Activated naive CD4-positive, alpha-beta T cell treated with anti-CD3 and anti-CD28 coated beads, Interleukin-2, amount 50 U/mL, for 72 hours (primary cell): ENCODE measurements at regions not wholly inside any gene's neighbourhood (a gene's known extent, or its start where the extent isn't known, plus 50 kb on each side); places are given as distances from the start of the nearest gene placed in this dataset.

Source experiments
- ATAC-seq, 2 donors: fragments of 150-1000 bp; cut with Tn5 transposase; 2 replicates each; pipeline ENCODE4 v1.10.0; 2021; ENCODE audit warnings: mild to moderate bottlenecking in 2 of 2, moderate library complexity in 2 of 2
- DNase-seq, 2 donors: peaks; one replicate each; pipeline ENCODE4 v3.0.0; 2021 to 2022; ENCODE audit warnings: low spot score in 2 of 2
- H3K27ac Mint-ChIP-seq, 2 donors: one replicate each; pipeline ENCODE4 v1.8.0; 2022; ENCODE audit warnings: mild to moderate bottlenecking in 2 of 2, mixed read lengths in 2 of 2
- H3K36me3 Mint-ChIP-seq, 2 donors: one replicate each; pipeline ENCODE4 v1.8.0; 2022; ENCODE audit warnings: mixed read lengths in 2 of 2
- H3K9me3 Mint-ChIP-seq, 2 donors: one replicate each; pipeline ENCODE4 v1.8.0; 2022; ENCODE audit warnings: mixed read lengths in 2 of 2

GRCh38 chr6:54665278-54665677 is 181.3 kb upstream of the FAM83B start:
- Mint-ChIP-seq H3K36me3 (peaks cover 0 to 12% of the 10 kb centered on the region in 2 donors), H3K9me3 (peaks cover 3 to 14% of the 10 kb centered on the region in 2 donors), H3K27ac (no peak overlapping the region)
- DNase-seq (no peak), ATAC-seq (no peak)

DNA sequence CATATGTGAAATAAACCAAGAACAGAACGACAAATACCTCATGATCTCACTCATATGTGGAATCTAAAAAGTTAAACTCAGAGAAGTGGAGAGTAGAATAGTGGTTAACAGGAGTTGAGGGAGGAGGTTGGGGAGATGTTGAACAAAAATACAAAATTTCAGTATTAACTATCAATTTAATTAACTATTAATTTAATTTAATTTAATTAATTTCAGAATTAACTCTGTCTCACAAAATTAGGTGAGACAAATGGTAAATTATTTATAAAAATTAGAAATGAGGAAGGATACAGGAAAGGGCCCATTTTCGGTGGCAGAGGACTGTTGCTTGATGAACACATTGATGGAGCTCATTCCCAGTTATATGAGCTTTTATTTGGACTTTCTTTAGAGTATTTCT is 166.0 kb upstream of the FAM83B start:
- ATAC-seq (no peak), DNase-seq (no peak)
- H3K27ac Mint-ChIP-seq: no peak overlapping the region
- H3K36me3 Mint-ChIP-seq: no peaks in the 10 kb centered on the region
- peaks cover 6 to 12% of the 10 kb centered on the region in 2 donors for H3K9me3 Mint-ChIP-seq

DNA sequence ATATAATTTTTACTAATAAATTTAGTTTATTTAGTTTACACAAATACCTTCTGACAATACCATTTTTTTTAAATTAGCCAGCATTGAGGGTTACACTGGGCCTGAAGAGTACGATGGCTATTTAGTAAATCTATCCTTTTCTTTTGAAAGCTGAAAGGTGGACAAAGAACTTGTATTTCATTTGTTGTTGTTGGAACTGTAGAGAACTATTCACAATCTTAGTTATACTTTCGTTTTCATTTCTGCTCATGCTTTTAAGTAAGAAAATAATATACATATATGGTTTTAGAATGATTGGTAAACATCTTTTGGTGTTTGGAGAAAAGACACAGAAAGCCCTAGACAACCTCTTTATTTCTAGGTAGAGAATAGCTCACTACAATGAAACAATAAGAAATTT is 165.3 kb upstream of the FAM83B start:
- Mint-ChIP-seq H3K27ac (no peak overlapping the region), H3K36me3 (no peaks in the 10 kb centered on the region), H3K9me3 (peaks cover 6 to 13% of the 10 kb centered on the region in 2 donors)
- ATAC-seq: no peak
- DNase-seq: no peak

- ATAC-seq (no peak), DNase-seq (no peak)
- no peaks in the 10 kb centered on the region for H3K36me3 Mint-ChIP-seq
- H3K27ac Mint-ChIP-seq: no peak overlapping the region
- peaks cover 6 to 13% of the 10 kb centered on the region in 2 donors for H3K9me3 Mint-ChIP-seq
Observed at GRCh38 chr6:54681987-54682386, 164.6 kb upstream of the FAM83B start.

GRCh38 chr6:54689620-54690019 is 157.0 kb upstream of the FAM83B start:
- no peak overlapping the region for H3K27ac Mint-ChIP-seq
- H3K36me3 Mint-ChIP-seq: no peaks in the 10 kb centered on the region
- ATAC-seq: no peak
- no peak for DNase-seq
- peaks cover 9 to 14% of the 10 kb centered on the region in 2 donors for H3K9me3 Mint-ChIP-seq

DNA sequence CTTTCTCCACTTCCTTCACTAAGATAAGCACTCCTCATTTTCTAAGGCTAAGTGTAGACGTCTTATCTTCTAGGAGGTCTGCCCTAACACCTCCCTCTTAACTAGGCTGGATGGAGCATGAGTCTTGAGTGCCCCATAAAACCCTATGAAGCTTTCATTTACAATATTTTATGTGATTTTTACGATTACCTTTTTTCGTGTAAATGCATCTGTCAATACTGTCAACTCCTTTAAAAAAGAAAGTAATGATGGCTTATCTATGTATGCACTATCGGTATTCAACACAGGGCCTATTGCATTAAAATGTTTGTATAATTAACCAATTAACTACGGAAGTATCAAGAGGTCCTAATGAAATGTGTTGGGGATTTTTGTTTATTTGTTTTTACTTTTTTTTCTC is 156.0 kb upstream of the FAM83B start:
- no peak overlapping the region for H3K27ac Mint-ChIP-seq
- no peaks in the 10 kb centered on the region for H3K36me3 Mint-ChIP-seq
- DNase-seq: no peak
- ATAC-seq: no peak
- H3K9me3 Mint-ChIP-seq: peaks cover 5 to 6% of the 10 kb centered on the region in 2 donors

DNA sequence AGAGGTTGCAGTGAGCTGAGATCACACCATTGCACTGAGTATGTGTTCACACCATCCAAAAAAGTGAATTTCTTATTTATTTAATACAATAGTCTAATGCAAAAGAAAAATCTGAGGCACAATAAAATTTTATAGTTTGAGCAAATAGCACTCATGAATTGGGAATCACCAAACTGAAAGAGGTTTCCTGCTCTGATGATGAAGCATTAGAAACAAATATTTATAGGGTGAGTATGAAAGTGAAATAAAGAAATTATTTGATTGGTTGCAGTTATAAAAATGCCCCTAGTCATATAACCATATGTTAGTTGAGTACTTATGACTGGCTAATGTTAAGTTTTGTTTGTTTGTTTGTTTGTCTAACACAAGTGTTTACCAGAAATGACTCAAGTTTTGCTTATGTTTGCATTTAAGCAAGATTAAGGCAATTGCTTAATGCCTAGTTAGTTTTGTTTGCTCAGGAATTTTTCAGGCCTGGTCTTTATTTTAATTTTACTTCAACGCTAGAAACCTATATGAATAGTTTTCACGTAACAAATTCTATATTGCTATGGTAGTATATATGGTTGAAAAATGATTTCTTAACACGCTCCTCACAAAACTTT is 151.5 kb upstream of the FAM83B start:
- no peak overlapping the region for H3K27ac Mint-ChIP-seq

DNA sequence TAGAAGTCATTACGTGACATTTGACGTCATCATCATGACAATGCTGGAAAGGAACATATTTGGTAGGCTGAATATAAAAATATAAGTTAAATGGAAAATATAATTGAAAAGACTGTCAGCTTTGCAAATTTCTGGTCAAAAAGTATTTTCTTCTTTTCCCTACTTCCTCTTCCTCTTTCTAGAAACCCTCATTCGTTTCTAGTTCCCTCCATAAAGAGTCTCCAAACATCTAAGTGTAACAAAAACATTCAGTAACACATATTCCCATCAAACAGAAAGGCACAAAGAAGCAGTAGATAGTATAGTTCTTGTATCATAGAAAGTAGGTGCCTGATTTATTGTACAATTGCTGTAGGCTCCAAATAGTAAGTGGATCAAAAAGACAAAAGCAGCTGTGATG is 150.8 kb upstream of the FAM83B start:
- peaks cover 5 to 9% of the 10 kb centered on the region in 2 donors for H3K9me3 Mint-ChIP-seq
- ATAC-seq (no peak), DNase-seq (no peak)
- no peak overlapping the region for H3K27ac Mint-ChIP-seq
- no peaks in the 10 kb centered on the region for H3K36me3 Mint-ChIP-seq

More for the DNA sequence above, 151.5 kb upstream of the FAM83B start:
- no peak for ATAC-seq
- no peak for DNase-seq
- peaks cover 5 to 9% of the 10 kb centered on the region in 2 donors for H3K9me3 Mint-ChIP-seq
- no peaks in the 10 kb centered on the region for H3K36me3 Mint-ChIP-seq

DNA sequence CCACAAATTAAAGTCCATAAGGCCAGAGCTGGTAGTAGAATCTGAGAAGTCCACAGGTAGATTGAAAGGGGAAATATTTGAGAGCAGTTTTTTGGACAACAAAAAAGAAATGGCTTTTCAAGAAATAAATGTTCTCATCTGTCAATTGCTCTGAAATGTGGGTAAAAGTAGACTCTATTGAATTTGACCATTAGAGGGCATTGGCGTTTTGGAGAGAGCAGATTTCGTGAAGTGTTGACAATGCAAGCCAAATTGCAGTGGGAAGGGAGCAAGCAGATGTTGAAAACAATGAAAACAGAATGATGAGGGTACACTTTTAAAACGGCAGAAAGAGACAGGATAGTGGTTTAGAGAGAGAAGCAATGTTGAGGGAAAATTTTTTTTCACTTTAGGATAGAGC is 149.1 kb upstream of the FAM83B start:
- Mint-ChIP-seq H3K36me3 (no peaks in the 10 kb centered on the region), H3K27ac (no peak overlapping the region), H3K9me3 (peaks cover 0 to 6% of the 10 kb centered on the region in 2 donors)
- no peak for DNase-seq
- no peak for ATAC-seq

GRCh38 chr6:54698974-54699373 is 147.6 kb upstream of the FAM83B start:
- Mint-ChIP-seq H3K9me3 (peaks cover 0 to 6% of the 10 kb centered on the region in 2 donors), H3K27ac (no peak overlapping the region), H3K36me3 (no peaks in the 10 kb centered on the region)
- ATAC-seq: no peak
- DNase-seq: no peak

- H3K27ac Mint-ChIP-seq: no peak overlapping the region
- peaks cover 0 to 6% of the 10 kb centered on the region in 2 donors for H3K9me3 Mint-ChIP-seq
- ATAC-seq (no peak), DNase-seq (no peak)
- no peaks in the 10 kb centered on the region for H3K36me3 Mint-ChIP-seq
Observed at GRCh38 chr6:54700158-54700557, 146.4 kb upstream of the FAM83B start.

DNA sequence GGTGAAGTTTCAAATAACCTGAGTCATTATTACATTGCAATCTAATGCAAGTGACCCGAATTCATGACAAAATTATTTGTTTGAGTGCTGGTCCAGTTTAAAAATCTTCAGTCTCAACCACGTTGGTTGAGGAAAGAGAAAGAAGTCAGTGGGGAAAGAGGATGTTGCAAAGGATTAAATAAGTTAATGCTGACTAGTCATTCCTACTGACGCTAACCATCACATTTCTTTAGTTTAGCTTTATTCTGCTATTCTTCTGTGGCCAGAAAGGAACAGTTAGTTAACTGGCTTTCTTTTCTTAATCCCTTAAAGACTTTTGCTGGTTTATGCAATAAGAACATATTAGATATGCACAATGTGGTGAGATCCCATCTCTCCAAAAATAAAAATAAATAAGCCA is 143.8 kb upstream of the FAM83B start:
- DNase-seq (no peak), ATAC-seq (no peak)
- Mint-ChIP-seq H3K9me3 (no peaks in the 10 kb centered on the region), H3K36me3 (no peaks in the 10 kb centered on the region), H3K27ac (no peak overlapping the region)

GRCh38 chr6:54706391-54706790 is 140.2 kb upstream of the FAM83B start:
- no peak for ATAC-seq
- DNase-seq: no peak
- Mint-ChIP-seq H3K9me3 (no peaks in the 10 kb centered on the region), H3K36me3 (no peaks in the 10 kb centered on the region), H3K27ac (no peak overlapping the region)

DNA sequence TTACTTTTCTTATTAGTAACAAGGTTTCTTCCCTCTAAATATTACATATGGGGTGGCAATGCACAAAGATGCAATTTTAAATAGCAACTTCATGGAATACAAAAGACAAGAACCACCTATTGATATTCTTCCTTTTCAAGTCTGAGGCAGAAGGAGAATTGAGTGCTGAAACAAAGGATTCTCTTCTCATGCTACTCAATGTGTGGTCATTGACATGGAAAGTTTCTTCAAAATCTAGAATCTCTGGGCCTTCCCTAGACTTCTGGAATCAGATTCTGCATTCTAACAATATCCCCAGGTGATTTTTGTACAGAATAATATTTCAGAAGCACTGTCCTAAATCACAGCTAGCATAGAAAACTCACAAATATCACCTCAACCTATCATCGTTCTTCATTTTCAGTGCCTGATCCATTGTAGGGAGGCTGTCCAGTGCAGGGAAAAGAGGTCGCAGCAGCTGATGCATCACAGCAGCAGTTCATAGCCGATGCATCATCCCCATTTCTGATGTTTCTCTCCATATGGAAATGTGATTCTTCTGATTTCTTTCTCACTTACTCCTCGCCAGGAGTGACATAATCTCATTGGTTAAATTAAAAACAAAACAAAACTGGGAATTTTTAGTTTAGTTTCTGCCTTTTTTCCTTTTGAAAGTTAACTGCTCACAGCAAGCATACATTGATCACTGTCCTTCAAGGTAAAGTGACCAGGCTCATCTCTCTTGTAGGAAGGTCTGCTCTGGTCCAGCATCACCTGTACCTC is 139.5 kb upstream of the FAM83B start:
- Mint-ChIP-seq H3K36me3 (no peaks in the 10 kb centered on the region), H3K9me3 (no peaks in the 10 kb centered on the region), H3K27ac (no peak overlapping the region)
- ATAC-seq: no peak
- DNase-seq: no peak

DNA sequence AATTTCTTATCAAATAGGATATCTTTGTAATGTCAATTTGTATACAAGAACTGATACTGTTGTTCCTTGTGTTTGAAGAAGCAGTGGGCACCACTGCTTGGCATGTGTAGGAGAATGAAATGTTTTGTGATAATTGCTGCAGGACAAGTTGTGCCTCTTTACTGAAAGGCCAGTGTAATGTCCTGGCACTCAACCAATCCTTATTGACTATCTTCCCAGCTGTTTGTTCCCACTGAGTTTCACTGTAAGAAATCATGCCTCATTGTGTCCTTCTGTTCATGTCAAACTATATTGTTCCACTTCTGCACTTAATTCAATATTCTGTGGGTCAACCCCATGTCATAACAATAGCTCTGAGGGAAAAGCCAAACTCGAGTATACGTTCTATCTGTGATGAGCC is 136.1 kb upstream of the FAM83B start:
- DNase-seq (no peak), ATAC-seq (no peak)
- Mint-ChIP-seq H3K36me3 (no peaks in the 10 kb centered on the region), H3K9me3 (no peaks in the 10 kb centered on the region), H3K27ac (no peak overlapping the region)

GRCh38 chr6:54716010-54716409 is 130.6 kb upstream of the FAM83B start:
- H3K27ac Mint-ChIP-seq: no peak overlapping the region
- DNase-seq: no peak
- H3K9me3 Mint-ChIP-seq: no peaks in the 10 kb centered on the region
- H3K36me3 Mint-ChIP-seq: no peaks in the 10 kb centered on the region
- ATAC-seq: no peak

DNA sequence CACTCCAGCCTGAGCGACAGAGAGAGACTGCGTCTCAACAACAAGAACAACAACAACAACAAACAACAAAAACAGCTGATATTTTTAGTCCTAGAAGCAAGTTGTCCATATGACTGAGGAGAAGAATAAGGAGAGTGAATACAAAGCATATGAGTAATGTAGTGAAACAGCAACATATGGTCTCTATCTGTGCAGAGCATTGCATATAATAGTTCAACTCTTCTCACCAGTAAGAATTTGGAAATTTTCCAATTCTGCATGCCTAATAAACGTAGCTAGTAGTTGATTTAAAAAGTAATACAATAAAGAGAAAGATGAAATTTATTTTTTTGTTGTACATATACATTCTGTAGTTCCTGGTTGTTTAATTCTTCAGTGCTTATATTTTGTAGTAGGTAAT is 129.7 kb upstream of the FAM83B start:
- no peak overlapping the region for H3K27ac Mint-ChIP-seq

GRCh38 chr6:54717849-54718455 is 128.6 kb upstream of the FAM83B start:
- DNase-seq: peak in 1 of 2 donors; percentile 66
- Mint-ChIP-seq H3K9me3 (peaks cover 4 to 5% of the 10 kb centered on the region in 2 donors), H3K27ac (no peak overlapping the region), H3K36me3 (no peaks in the 10 kb centered on the region)
- peak in 1 of 2 donors; percentile 46 for ATAC-seq

More for the DNA sequence above, 129.7 kb upstream of the FAM83B start:
- peaks cover 2 to 3% of the 10 kb centered on the region in 2 donors for H3K9me3 Mint-ChIP-seq
- no peak for ATAC-seq
- DNase-seq: no peak
- no peaks in the 10 kb centered on the region for H3K36me3 Mint-ChIP-seq
